MM.1S (cell line): ENCODE measurements at regions not wholly inside any gene's neighbourhood (a gene's known extent, or its start where the extent isn't known, plus 50 kb on each side); places are given as distances from the start of the nearest gene placed in this dataset.

Experiments
- CTCF ChIP-seq: fragments of 300-600 bp; sonication (generic); IDR thresholded peaks from 2 replicates; pipeline ENCODE4 v1.5.1; 2016; ENCODE audit warnings: antibody characterized with exemption, low read length, mixed read lengths
- EZH2 ChIP-seq: fragments of 300-600 bp; sonication (generic); optimal IDR thresholded peaks from 2 replicates; pipeline ENCODE3; 2017; ENCODE audit warnings: low read depth, mild to moderate bottlenecking, antibody characterized with exemption, low read length, mixed read lengths

- TF ChIP-seq CTCF (no peak), EZH2 (no peak)
Observed at GRCh38 chr18:35889677-35890076, 82.8 kb upstream of the RMP24 start.
